Right lobe of liver (tissue), 6 donors: ENCODE measurements at regions not wholly inside any gene's neighbourhood (a gene's known extent, or its start where the extent isn't known, plus 50 kb on each side); places are given as distances from the start of the nearest gene placed in this dataset.

Experiments
- ATAC-seq, 4 donors: fragments of 200-7000 bp; cut with Tn5 transposase; one replicate each; pipeline ENCODE4 v1.9.1; 2020; ENCODE audit warnings: mild to moderate bottlenecking in 4 of 4, moderate library complexity in 4 of 4
- DNase-seq, 3 donors: peaks; one replicate each; pipeline ENCODE4 v3.0.0-alpha.2; 2020
- H3K27ac ChIP-seq, 3 donors: fragments of 200-600 bp; one replicate each; pipeline ENCODE4 v1.8.0; 2022
- H3K27me3 ChIP-seq, 2 donors: fragments of 200-600 bp; one replicate each; pipeline ENCODE4 v1.8.0; 2022
- H3K36me3 ChIP-seq, 4 donors: fragments of 200-600 bp; sonication (generic) in 1 of 4; one replicate each; pipeline versions ENCODE4 v1.5.1 to v1.8.0; 2017 to 2022; ENCODE audit warnings: control low read depth in 1 of 4
- H3K4me1 ChIP-seq, 4 donors: fragments of 200-600 bp; sonication (generic) in 1 of 4; one replicate each; pipeline versions ENCODE4 v1.5.1 to v1.8.0; 2017 to 2022; ENCODE audit warnings: control low read depth in 1 of 4
- H3K4me3 ChIP-seq, 3 donors: fragments of 200-600 bp; one replicate each; pipeline ENCODE4 v1.8.0; 2022
- H3K9me3 ChIP-seq, 4 donors: fragments of 200-600 bp; sonication (generic) in 1 of 4; one replicate each; pipeline versions ENCODE4 v1.5.1 to v1.8.0; 2017 to 2022; ENCODE audit warnings: control low read depth in 1 of 4
- CTCF ChIP-seq, 4 donors: fragments of 200-600 bp in 3 of 4; fragments of 450-650 bp in 1 of 4; IDR thresholded peaks; one replicate each; pipeline versions ENCODE4 v1.5.1 to v1.8.0; 2016 to 2022; ENCODE audit warnings: antibody characterized with exemption in 4 of 4, mild to moderate bottlenecking in 2 of 4
- POLR2A ChIP-seq: fragments of 450-650 bp; IDR thresholded peaks from one replicate; pipeline ENCODE4 v1.6.1; 2017; ENCODE audit warnings: antibody characterized with exemption, mild to moderate bottlenecking
- WGBS: methylation state at CpG from one replicate; pipeline ENCODE4 v1.1.6; 2018; ENCODE audit warnings: low coverage, low lambda C conversion rate; ENCODE audit not compliant: insufficient coverage; ENCODE audit errors: missing lambda C conversion rate; 5-methylcytosine and 5-hydroxymethylcytosine counted together
- intact Hi-C, 2 donors: fragments of 100-400 bp; cut with DNase I; formaldehyde crosslinking; loops; one replicate each; pipeline versions ENCODE4 v1.11.2 to v1.14.1; 2022
- donor health status: DM: no; HTN: yes; CAD: no.
- donor health status: DM: no; HTN: no; CAD: no.
- donor health status: DM: no; HTN: no; CAD: no.
- donor health status: DM: no; HTN: yes; CAD: no.
- donor health status: DM: no; HTN: yes; CAD: no.

DNA sequence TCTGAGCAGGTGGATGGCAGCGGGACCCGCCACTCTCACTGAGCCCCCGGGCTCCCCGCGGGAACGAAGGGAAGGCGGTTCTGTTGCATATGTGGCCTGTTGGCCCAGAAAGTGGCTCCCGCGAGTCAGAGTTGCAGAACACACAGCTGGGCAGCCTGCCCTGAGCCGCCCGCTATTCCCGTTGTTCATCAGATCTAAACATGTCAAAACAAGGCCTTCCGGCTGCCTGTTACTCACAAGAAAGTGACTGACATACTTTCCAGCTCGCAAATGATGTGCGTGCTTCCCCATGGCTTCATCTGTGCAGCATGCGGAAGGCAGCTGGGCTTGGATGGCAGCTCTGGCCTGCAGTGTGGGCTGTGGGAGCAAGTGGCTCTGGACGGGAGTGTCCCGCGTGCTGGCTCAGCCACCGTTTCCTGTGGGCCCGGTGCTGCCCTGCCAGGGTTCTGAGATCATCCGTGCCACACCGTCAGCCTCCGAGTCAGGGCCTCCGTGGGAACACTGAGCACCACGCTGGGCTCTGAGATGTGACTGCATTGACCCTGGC, 227.3 kb downstream of the ERMARD start:
- Histone ChIP-seq H3K9me3 (no peaks in the 10 kb centered on the region), H3K27ac (no peak overlapping the region), H3K4me3 (no peak overlapping the region), H3K27me3 (no peaks in the 10 kb centered on the region), H3K36me3 (no peaks in the 10 kb centered on the region), H3K4me1 (no peaks in the 10 kb centered on the region)
- TF ChIP-seq CTCF (IDR thresholded peaks at IDR 0.05) = no peak
- TF ChIP-seq POLR2A = no peak
- DNase-seq = peak in 1 of 3 donors; percentile 36
- ATAC-seq = no peak
- intact Hi-C loops = no loop called here
- WGBS = 0% methylated on average over 1 of the region's 26 CpGs

GRCh38 chr6:169977434-169978265, 226.2 kb downstream of the ERMARD start:
- DNase-seq (peak in 1 of 3 donors; percentile 37), ATAC-seq (no peak)
- H3K36me3 ChIP-seq = no peaks in the 10 kb centered on the region
- H3K9me3 ChIP-seq = no peaks in the 10 kb centered on the region
- WGBS = 80% methylated on average over 16 of the region's 28 CpGs
- no peak overlapping the region for H3K27ac ChIP-seq
- intact Hi-C loops = no loop called here
- TF ChIP-seq POLR2A (no peak), CTCF (IDR thresholded peaks at IDR 0.05) (no peak)
- H3K4me1 ChIP-seq = no peaks in the 10 kb centered on the region
- no peaks in the 10 kb centered on the region for H3K27me3 ChIP-seq
- H3K4me3 ChIP-seq = no peak overlapping the region

DNA sequence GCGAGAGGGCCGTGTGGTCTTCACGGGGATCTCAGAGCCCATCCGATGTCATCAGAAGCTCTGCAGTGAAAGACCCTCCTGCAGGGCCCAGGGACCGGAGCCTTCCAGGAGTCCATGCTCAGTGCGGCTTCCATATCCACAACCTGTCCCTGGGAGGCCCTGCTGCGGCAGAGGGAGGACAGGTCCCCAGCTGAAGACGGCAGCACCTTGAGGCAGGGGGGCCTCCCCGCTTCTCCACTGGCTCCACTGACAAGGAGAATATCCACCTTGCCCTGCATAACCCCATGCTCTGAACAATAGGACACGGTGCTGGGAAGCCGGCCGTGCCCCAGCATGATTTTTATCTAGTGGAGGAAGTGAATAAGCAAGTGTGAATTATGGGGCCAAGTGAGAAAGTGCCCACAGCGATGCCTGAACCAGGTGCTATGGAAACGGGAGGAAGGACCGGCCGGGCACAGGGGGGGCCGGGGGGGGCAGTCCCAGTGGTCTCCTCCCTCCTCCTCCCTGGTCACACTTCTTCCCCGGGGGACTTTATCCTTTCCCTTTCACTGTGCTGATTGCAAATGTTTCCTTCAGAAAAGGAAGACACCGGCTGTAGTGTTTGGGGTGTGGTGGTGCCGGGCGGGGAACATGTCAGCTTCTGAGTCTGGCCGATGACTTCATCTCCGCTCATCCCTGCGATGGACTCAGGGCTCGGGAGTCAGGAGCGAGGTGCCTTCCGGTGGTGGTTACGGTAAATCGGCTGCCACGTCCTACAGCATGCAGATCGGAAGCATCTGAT, 225.1 kb downstream of the ERMARD start:
- TF ChIP-seq CTCF (IDR thresholded peaks at IDR 0.05) (no peak), POLR2A (no peak)
- no peak overlapping the region for H3K4me3 ChIP-seq
- 61% methylated on average over 21 of the region's 31 CpGs for WGBS
- peak; percentile 5 to 38 (median 37) for DNase-seq
- H3K4me1 ChIP-seq = no peaks in the 10 kb centered on the region
- H3K27ac ChIP-seq = no peak overlapping the region
- no peaks in the 10 kb centered on the region for H3K27me3 ChIP-seq
- ATAC-seq = peak in 1 of 4 donors; percentile 9
- no peaks in the 10 kb centered on the region for H3K9me3 ChIP-seq
- no peaks in the 10 kb centered on the region for H3K36me3 ChIP-seq
- intact Hi-C loops = no loop called here

DNA sequence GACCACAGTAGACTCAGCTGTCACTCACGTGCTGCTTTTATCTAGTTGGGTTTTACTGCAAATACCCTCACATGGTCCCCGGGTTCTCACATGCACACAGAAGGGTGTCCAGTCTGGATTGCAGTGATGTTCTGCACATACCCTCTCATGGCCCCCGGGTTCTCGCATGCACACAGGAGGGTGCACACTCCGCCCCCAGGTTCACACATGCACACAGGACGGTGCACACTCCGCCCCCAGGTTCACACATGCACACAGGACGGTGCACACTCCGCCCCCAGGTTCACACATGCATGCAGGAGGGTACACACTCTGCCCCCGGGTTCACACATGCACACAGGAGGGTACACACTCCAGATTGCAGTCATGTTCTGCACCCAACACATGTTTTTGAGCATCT, 224.3 kb downstream of the ERMARD start:
- ATAC-seq (no peak), DNase-seq (peak in 2 of 3 donors; percentile 2 to 39)
- no peaks in the 10 kb centered on the region for H3K27me3 ChIP-seq
- no CpG with 5 or more reads among the region's 10 CpGs for WGBS
- no peaks in the 10 kb centered on the region for H3K9me3 ChIP-seq
- H3K36me3 ChIP-seq = no peaks in the 10 kb centered on the region
- H3K27ac ChIP-seq = no peak overlapping the region
- no peaks in the 10 kb centered on the region for H3K4me1 ChIP-seq
- intact Hi-C loops = no loop called here
- TF ChIP-seq POLR2A (no peak), CTCF (IDR thresholded peaks at IDR 0.05) (no peak)
- no peak overlapping the region for H3K4me3 ChIP-seq
